ENCODE measurements at regions not wholly inside any gene's neighbourhood (a gene's known extent, or its start where the extent isn't known, plus 50 kb on each side); places are given as distances from the start of the nearest gene placed in this dataset.

GRCh38 chr22:22071455-22071854 lies 88.9 kb upstream of the TOP3B start:
- Histone ChIP-seq H3K36me3 (no peaks in the 10 kb centered on the region), H3K27ac (no peak overlapping the region), H3K9me3 (no peaks in the 10 kb centered on the region), H3K4me1 (no peaks in the 10 kb centered on the region), H3K27me3 (peaks cover 27% of the 10 kb centered on the region), H3K4me3 (no peak overlapping the region)
- TF ChIP-seq POLR2AphosphoS5 (IDR thresholded peaks at IDR 0.05) (no peak), POLR2A (IDR thresholded peaks at IDR 0.05) (no peak), EP300 (IDR thresholded peaks at IDR 0.05) (no peak)
- TF ChIP-seq, protein P1, sequence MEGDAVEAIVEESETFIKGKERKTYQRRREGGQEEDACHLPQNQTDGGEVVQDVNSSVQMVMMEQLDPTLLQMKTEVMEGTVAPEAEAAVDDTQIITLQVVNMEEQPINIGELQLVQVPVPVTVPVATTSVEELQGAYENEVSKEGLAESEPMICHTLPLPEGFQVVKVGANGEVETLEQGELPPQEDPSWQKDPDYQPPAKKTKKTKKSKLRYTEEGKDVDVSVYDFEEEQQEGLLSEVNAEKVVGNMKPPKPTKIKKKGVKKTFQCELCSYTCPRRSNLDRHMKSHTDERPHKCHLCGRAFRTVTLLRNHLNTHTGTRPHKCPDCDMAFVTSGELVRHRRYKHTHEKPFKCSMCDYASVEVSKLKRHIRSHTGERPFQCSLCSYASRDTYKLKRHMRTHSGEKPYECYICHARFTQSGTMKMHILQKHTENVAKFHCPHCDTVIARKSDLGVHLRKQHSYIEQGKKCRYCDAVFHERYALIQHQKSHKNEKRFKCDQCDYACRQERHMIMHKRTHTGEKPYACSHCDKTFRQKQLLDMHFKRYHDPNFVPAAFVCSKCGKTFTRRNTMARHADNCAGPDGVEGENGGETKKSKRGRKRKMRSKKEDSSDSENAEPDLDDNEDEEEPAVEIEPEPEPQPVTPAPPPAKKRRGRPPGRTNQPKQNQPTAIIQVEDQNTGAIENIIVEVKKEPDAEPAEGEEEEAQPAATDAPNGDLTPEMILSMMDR (IDR thresholded peaks at IDR 0.05), result no peak
- whole genome bisulfite sequencing, 2 donors (ENCODE audit: low coverage in 1 of 2), result 71 to 94% methylated on average over 2 of the region's 2 CpGs
- no peak for ATAC-seq

GRCh38 chr22:22070371-22070824 lies 87.8 kb upstream of the TOP3B start:
- ATAC-seq, result no peak
- H3K36me3 ChIP-seq, result no peaks in the 10 kb centered on the region
- no peak overlapping the region for H3K27ac ChIP-seq
- peaks cover 34% of the 10 kb centered on the region for H3K27me3 ChIP-seq
- no peaks in the 10 kb centered on the region for H3K9me3 ChIP-seq
- no peak for TF ChIP-seq POLR2AphosphoS5 (IDR thresholded peaks at IDR 0.05)
- TF ChIP-seq, protein P1 (IDR thresholded peaks at IDR 0.05), result no peak
- no peak for TF ChIP-seq EP300 (IDR thresholded peaks at IDR 0.05)
- TF ChIP-seq POLR2A (IDR thresholded peaks at IDR 0.05), result no peak
- no peaks in the 10 kb centered on the region for H3K4me1 ChIP-seq
- 67% methylated on average over 1 of the region's 2 CpGs; no CpG with 5 or more reads in 1 of the 2 donors for WGBS, 2 donors (ENCODE audit: low coverage in 1 of 2)
- H3K4me3 ChIP-seq, result no peak overlapping the region

DNA sequence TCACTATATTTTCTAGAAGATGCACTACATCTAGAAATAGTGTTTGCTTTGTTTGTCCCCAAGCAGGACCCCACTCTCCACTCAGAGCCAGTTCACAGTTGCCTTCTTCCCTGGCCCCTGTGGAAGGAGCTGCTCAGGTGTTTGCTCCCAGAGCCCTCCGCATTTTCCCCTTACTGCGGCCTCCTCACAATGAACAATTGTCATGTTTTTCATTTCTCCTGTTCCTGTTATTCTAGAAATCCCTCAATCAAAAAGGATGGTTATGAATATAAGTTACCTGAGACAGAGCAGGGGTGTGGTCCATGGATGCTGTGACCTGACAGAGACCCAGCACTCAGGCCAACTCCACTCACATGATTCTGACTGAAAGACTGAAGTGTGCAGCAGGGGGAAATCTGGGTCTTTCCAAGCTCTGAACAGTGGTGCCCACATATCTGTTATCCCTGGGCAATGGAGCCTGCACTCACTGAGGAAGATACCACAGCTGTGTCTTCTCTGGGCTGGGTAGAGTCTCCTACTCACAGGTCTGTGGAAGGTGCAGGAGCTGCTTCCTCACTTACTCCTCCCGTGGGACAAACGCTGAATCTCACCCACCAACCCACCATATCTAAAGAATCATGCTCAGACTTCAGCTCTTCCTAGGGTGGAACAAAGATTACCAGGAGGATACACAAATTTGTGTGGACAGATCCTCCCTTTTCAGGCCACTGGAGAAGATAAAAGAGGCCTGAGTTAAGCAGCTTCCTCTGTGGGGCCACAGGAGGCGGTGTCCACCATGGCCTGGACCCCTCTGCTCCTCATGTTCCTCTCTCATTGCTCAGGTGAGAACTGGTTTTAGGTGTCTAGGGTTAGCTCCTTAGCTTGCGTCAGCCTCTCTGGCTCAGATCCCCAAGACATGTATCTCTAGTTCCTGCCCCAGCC lies 87.1 kb upstream of the TOP3B start:
- H3K27ac ChIP-seq, result no peak overlapping the region
- ATAC-seq, result no peak
- no peaks in the 10 kb centered on the region for H3K4me1 ChIP-seq
- no peak for TF ChIP-seq EP300 (IDR thresholded peaks at IDR 0.05)
- TF ChIP-seq POLR2A (IDR thresholded peaks at IDR 0.05), result no peak
- TF ChIP-seq, protein P1 (IDR thresholded peaks at IDR 0.05), result no peak
- no peak for TF ChIP-seq POLR2AphosphoS5 (IDR thresholded peaks at IDR 0.05)
- 94 to 100% methylated on average over 2 to 4 of the region's 6 CpGs for WGBS, 2 donors (ENCODE audit: low coverage in 1 of 2)
- no peak overlapping the region for H3K4me3 ChIP-seq
- peaks cover 31% of the 10 kb centered on the region for H3K27me3 ChIP-seq
- no peaks in the 10 kb centered on the region for H3K36me3 ChIP-seq
- no peaks in the 10 kb centered on the region for H3K9me3 ChIP-seq

GRCh38 chr22:22068657-22069056 lies 86.1 kb upstream of the TOP3B start:
- no peak for TF ChIP-seq POLR2A (IDR thresholded peaks at IDR 0.05)
- TF ChIP-seq EP300 (IDR thresholded peaks at IDR 0.05), result no peak
- TF ChIP-seq POLR2AphosphoS5 (IDR thresholded peaks at IDR 0.05), result no peak
- TF ChIP-seq, protein P1 (IDR thresholded peaks at IDR 0.05), result no peak
- no peaks in the 10 kb centered on the region for H3K9me3 ChIP-seq
- no peaks in the 10 kb centered on the region for H3K4me1 ChIP-seq
- no peak for ATAC-seq
- H3K4me3 ChIP-seq, result no peak overlapping the region
- WGBS, 2 donors (ENCODE audit: low coverage in 1 of 2), result 45 to 68% methylated on average over 2 of the region's 2 CpGs
- H3K27me3 ChIP-seq, result peaks cover 20% of the 10 kb centered on the region
- no peak overlapping the region for H3K27ac ChIP-seq
- H3K36me3 ChIP-seq, result no peaks in the 10 kb centered on the region

- Histone ChIP-seq H3K9me3 (no peaks in the 10 kb centered on the region), H3K36me3 (no peaks in the 10 kb centered on the region), H3K27me3 (peaks cover 18% of the 10 kb centered on the region), H3K4me1 (no peaks in the 10 kb centered on the region), H3K4me3 (no peak overlapping the region), H3K27ac (no peak overlapping the region)
- TF ChIP-seq EP300 (IDR thresholded peaks at IDR 0.05) (no peak), POLR2A (IDR thresholded peaks at IDR 0.05) (no peak), POLR2AphosphoS5 (IDR thresholded peaks at IDR 0.05) (no peak)
- TF ChIP-seq, protein P1 (IDR thresholded peaks at IDR 0.05), result no peak
- ATAC-seq, result no peak
- 63 to 71% methylated on average over 2 of the region's 2 CpGs for WGBS, 2 donors (ENCODE audit: low coverage in 1 of 2)
Measured at GRCh38 chr22:22068025-22068424, 85.4 kb upstream of the TOP3B start.
